SK-N-SH (cell line): ENCODE measurements at regions not wholly inside any gene's neighbourhood (a gene's known extent, or its start where the extent isn't known, plus 50 kb on each side); places are given as distances from the start of the nearest gene placed in this dataset.

Experiments
- MEF2A ChIP-seq: IDR thresholded peaks from 2 replicates; pipeline ENCODE4 v1.4.0; 2012; ENCODE audit warnings: low read depth, borderline replicate concordance
- TF ChIP-seq, protein P1 (sequence below): IDR thresholded peaks from 2 replicates; pipeline ENCODE4 v1.4.0; 2012; ENCODE audit warnings: low read depth, borderline replicate concordance
- TF ChIP-seq, protein P2 (sequence below): fragments of 200-600 bp; sonication (generic); IDR thresholded peaks from 2 replicates; pipeline ENCODE4 v1.6.1; 2017; ENCODE audit warnings: antibody characterized with exemption, mild to moderate bottlenecking, moderate library complexity

DNA sequence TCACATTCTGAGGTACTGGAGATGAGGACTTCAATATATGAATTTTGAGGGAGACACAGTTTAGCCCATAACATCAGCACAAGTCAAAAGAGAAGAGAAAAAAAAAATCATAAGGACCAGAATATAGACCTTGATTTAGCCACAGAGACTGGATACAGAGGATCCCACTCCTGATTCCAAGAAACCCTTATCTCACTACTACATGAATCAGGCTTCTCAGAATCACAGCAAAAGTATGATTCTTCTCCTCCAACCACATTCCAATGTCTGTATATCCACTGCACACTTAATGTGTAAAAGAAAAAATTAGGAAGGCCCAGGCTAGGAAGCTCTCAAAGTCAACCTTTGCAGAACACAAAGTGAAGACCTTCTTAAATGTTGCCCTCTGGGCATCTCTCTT, 610.9 kb downstream of the DTWD2 start:
- no peak for TF ChIP-seq MEF2A
- TF ChIP-seq, protein P1, sequence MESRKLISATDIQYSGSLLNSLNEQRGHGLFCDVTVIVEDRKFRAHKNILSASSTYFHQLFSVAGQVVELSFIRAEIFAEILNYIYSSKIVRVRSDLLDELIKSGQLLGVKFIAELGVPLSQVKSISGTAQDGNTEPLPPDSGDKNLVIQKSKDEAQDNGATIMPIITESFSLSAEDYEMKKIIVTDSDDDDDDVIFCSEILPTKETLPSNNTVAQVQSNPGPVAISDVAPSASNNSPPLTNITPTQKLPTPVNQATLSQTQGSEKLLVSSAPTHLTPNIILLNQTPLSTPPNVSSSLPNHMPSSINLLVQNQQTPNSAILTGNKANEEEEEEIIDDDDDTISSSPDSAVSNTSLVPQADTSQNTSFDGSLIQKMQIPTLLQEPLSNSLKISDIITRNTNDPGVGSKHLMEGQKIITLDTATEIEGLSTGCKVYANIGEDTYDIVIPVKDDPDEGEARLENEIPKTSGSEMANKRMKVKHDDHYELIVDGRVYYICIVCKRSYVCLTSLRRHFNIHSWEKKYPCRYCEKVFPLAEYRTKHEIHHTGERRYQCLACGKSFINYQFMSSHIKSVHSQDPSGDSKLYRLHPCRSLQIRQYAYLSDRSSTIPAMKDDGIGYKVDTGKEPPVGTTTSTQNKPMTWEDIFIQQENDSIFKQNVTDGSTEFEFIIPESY, result no peak
- TF ChIP-seq, protein P2, sequence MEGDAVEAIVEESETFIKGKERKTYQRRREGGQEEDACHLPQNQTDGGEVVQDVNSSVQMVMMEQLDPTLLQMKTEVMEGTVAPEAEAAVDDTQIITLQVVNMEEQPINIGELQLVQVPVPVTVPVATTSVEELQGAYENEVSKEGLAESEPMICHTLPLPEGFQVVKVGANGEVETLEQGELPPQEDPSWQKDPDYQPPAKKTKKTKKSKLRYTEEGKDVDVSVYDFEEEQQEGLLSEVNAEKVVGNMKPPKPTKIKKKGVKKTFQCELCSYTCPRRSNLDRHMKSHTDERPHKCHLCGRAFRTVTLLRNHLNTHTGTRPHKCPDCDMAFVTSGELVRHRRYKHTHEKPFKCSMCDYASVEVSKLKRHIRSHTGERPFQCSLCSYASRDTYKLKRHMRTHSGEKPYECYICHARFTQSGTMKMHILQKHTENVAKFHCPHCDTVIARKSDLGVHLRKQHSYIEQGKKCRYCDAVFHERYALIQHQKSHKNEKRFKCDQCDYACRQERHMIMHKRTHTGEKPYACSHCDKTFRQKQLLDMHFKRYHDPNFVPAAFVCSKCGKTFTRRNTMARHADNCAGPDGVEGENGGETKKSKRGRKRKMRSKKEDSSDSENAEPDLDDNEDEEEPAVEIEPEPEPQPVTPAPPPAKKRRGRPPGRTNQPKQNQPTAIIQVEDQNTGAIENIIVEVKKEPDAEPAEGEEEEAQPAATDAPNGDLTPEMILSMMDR, result no peak
